IMR-90 (cell line): ENCODE measurements at regions not wholly inside any gene's neighbourhood (a gene's known extent, or its start where the extent isn't known, plus 50 kb on each side); places are given as distances from the start of the nearest gene placed in this dataset.

Experiments
- ATAC-seq: fragments of 200-7000 bp; cut with Tn5 transposase; 2 replicates; pipeline ENCODE4 v1.9.1; 2020; ENCODE audit warnings: low read depth, mild to moderate bottlenecking, moderate library complexity
- BruUV-seq: library from RNA; stranded (reverse); fragments of 400-500 nt; replicated peaks from 2 replicates; lab custom pipeline; 2021; lab: Mats Ljungman, UMichigan
- CTCF ChIA-PET: fragments of 300-600 bp; formaldehyde crosslinking; extraction: SDS; loops from one replicate; lab custom pipeline; 2021; ENCODE audit warnings: antibody characterized with exemption; lab: Yijun Ruan, JAX
- POLR2A ChIA-PET: fragments of 300-600 bp; sonication (Branson Sonifier 250); formaldehyde crosslinking; loops from one replicate; lab custom pipeline; 2022; ENCODE audit warnings: antibody characterized with exemption; ENCODE audit not compliant: unreplicated experiment; lab: Charles Lee
- DNase-seq: peaks from one replicate; pipeline ENCODE4 v3.0.0; 2013
- H2AFZ ChIP-seq: replicated peaks from 2 replicates; pipeline ENCODE3; 2013; ENCODE audit warnings: low read length, mild to moderate bottlenecking; ENCODE audit not compliant: poor library complexity
- H2AK5ac ChIP-seq: 2 replicates; pipeline ENCODE4 v1.6.1; 2013; ENCODE audit warnings: low read depth, low read length, inconsistent platforms
- H2AK9ac ChIP-seq: replicated peaks from 2 replicates; pipeline ENCODE3; 2013; ENCODE audit warnings: mild to moderate bottlenecking, low read depth, low read length, moderate library complexity; ENCODE audit not compliant: poor library complexity
- H2BK120ac ChIP-seq: 2 replicates; pipeline ENCODE4 v1.6.1; 2013; ENCODE audit warnings: low read depth, low read length, inconsistent platforms
- H2BK15ac ChIP-seq: 3 replicates; pipeline ENCODE4 v1.6.1; 2013; ENCODE audit warnings: low read depth, low read length, inconsistent platforms
- H2BK20ac ChIP-seq: 2 replicates; pipeline ENCODE4 v1.6.1; 2013; ENCODE audit warnings: low read depth, mild to moderate bottlenecking, inconsistent platforms, low read length, moderate library complexity
- H2BK5ac ChIP-seq: 2 replicates; pipeline ENCODE4 v1.6.1; 2013; ENCODE audit warnings: mild to moderate bottlenecking, low read depth, low read length, inconsistent platforms; ENCODE audit not compliant: poor library complexity, severe bottlenecking
- H3K14ac ChIP-seq: replicated peaks from 2 replicates; pipeline ENCODE4 v1.6.1; 2013; ENCODE audit warnings: low read depth, low read length, inconsistent platforms
- H3K18ac ChIP-seq: 2 replicates; pipeline ENCODE4 v1.6.1; 2013; ENCODE audit warnings: low read depth, low read length, control low read depth
- H3K23ac ChIP-seq: 2 replicates; pipeline ENCODE4 v1.6.1; 2013; ENCODE audit warnings: low read depth, low read length, inconsistent platforms
- H3K27ac ChIP-seq: 2 replicates; pipeline ENCODE4 v1.5.1; 2013; ENCODE audit warnings: mild to moderate bottlenecking, control low read depth, low read length; ENCODE audit not compliant: insufficient read depth
- H3K27me3 ChIP-seq: 2 replicates; pipeline ENCODE4 v1.6.1; 2013; ENCODE audit warnings: low read length; ENCODE audit not compliant: control insufficient read depth, insufficient read depth
- H3K36me3 ChIP-seq: 2 replicates; pipeline ENCODE4 v1.6.1; 2013; ENCODE audit warnings: low read length, mixed read lengths; ENCODE audit not compliant: control insufficient read depth, insufficient read depth
- H3K4ac ChIP-seq: 2 replicates; pipeline ENCODE4 v1.6.1; 2013; ENCODE audit warnings: low read depth, low read length, inconsistent platforms
- H3K4me1 ChIP-seq: 2 replicates; pipeline ENCODE4 v1.6.1; 2013; ENCODE audit warnings: low read length, mixed read lengths; ENCODE audit not compliant: control insufficient read depth, insufficient read depth
- H3K4me2 ChIP-seq: 2 replicates; pipeline ENCODE4 v1.6.1; 2013; ENCODE audit warnings: low read depth, mild to moderate bottlenecking, control low read depth, low read length, moderate library complexity
- H3K4me3 ChIP-seq: 2 replicates; pipeline ENCODE4 v1.5.1; 2013; ENCODE audit warnings: low read depth, mild to moderate bottlenecking, control low read depth, low read length, moderate library complexity; ENCODE audit not compliant: insufficient read depth
- H3K56ac ChIP-seq: 2 replicates; pipeline ENCODE4 v1.6.1; 2013; ENCODE audit warnings: low read length, inconsistent platforms; ENCODE audit not compliant: insufficient read depth; ENCODE audit errors: extremely low read depth
- H3K79me1 ChIP-seq, 2 experiments: 2 replicates each; pipeline ENCODE4 v1.6.1; 2013; ENCODE audit warnings: low read length in 2 of 2, inconsistent platforms in 1 of 2, low read depth in 1 of 2
- H3K9ac ChIP-seq: 2 replicates; pipeline ENCODE4 v1.6.1; 2013; ENCODE audit warnings: low read depth, low read length, control low read depth
- H3K9me1 ChIP-seq: 2 replicates; pipeline ENCODE4 v1.6.1; 2013; ENCODE audit warnings: low read length, inconsistent platforms; ENCODE audit not compliant: insufficient read depth
- H3K9me3 ChIP-seq: 2 replicates; pipeline ENCODE4 v1.6.1; 2013; ENCODE audit warnings: low read length; ENCODE audit not compliant: control insufficient read depth, insufficient read depth
- H4K20me1 ChIP-seq: 2 replicates; pipeline ENCODE4 v1.6.1; 2013; ENCODE audit warnings: low read length, inconsistent platforms; ENCODE audit not compliant: insufficient read depth
- H4K5ac ChIP-seq: 2 replicates; pipeline ENCODE4 v1.6.1; 2013; ENCODE audit warnings: mild to moderate bottlenecking, low read depth, low read length, control low read depth
- H4K8ac ChIP-seq, 2 experiments: 2 replicates each; pipeline ENCODE4 v1.6.1; 2013; ENCODE audit warnings: low read depth in 2 of 2, low read length in 2 of 2, control low read depth in 1 of 2, inconsistent platforms in 1 of 2
- H4K91ac ChIP-seq: 2 replicates; pipeline ENCODE4 v1.6.1; 2013; ENCODE audit warnings: low read depth, low read length, inconsistent platforms; ENCODE audit not compliant: insufficient read depth
- CEBPB ChIP-seq: IDR thresholded peaks from 2 replicates; pipeline ENCODE4 v1.6.1; 2012; ENCODE audit warnings: low read depth, low read length, improper control_type of control experiment
- WGBS, 2 experiments: methylation state at CpG; one replicate each; pipeline versions ENCODE4 v1.1.5 to v1.1.7; 2013; ENCODE audit warnings: missing lambda C conversion rate in 2 of 2; ENCODE audit not compliant: insufficient read length in 1 of 2; ENCODE audit errors: extremely low coverage in 2 of 2; 5-methylcytosine and 5-hydroxymethylcytosine counted together
- dilution Hi-C: fragments of 300-500 bp; cut with HindIII; formaldehyde crosslinking; loops from one replicate; pipeline ENCODE4 v1.14.3; 2018; ENCODE audit warnings: low sequenced_read_pairs; ENCODE audit not compliant: unreplicated experiment
- in situ Hi-C: fragments of 300-500 bp; cut with MboI; formaldehyde crosslinking; loops from 3 replicates; pipeline ENCODE4 v1.14.3; 2019; ENCODE audit warnings: low sequenced_read_pairs, inconsistent platforms, mixed read lengths
- intact Hi-C: fragments of 100-400 bp; cut with micrococcal nuclease; formaldehyde crosslinking; loops from 2 replicates; pipeline ENCODE4 v1.10.0; 2022
- TF ChIP-seq, protein P1 (sequence below): fragments of 150-350 bp; IDR thresholded peaks from 2 replicates; pipeline ENCODE4 v1.6.1; 2016; ENCODE audit warnings: low read depth, mild to moderate bottlenecking, low read length, moderate library complexity, borderline replicate concordance

GRCh38 chr1:199857108-199857507, 170.4 kb upstream of the NR5A2 start:
- POLR2A ChIA-PET: no interaction called here
- in situ Hi-C loops: no loop called here

More at GRCh38 chr1:199857108-199857507, 170.4 kb upstream of the NR5A2 start:
- H3K9me1 ChIP-seq: no peaks in the 10 kb centered on the region
- no peaks in the 10 kb centered on the region for H4K20me1 ChIP-seq
- peak overlapping the region; percentile 88 for H3K4ac ChIP-seq
- peaks cover 3% of the 10 kb centered on the region; the same call in 1 of the 2 replicates for H3K4me1 ChIP-seq
- TF ChIP-seq, protein P1, sequence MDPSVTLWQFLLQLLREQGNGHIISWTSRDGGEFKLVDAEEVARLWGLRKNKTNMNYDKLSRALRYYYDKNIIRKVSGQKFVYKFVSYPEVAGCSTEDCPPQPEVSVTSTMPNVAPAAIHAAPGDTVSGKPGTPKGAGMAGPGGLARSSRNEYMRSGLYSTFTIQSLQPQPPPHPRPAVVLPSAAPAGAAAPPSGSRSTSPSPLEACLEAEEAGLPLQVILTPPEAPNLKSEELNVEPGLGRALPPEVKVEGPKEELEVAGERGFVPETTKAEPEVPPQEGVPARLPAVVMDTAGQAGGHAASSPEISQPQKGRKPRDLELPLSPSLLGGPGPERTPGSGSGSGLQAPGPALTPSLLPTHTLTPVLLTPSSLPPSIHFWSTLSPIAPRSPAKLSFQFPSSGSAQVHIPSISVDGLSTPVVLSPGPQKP: no peak
- peak; percentile 70 for TF ChIP-seq CEBPB
- H3K18ac ChIP-seq: no peak overlapping the region
- CTCF ChIA-PET: no interaction called here
- H3K36me3 ChIP-seq: no peaks in the 10 kb centered on the region
- peak overlapping the region; percentile 66 for H2BK120ac ChIP-seq
- H4K91ac ChIP-seq: no peak overlapping the region
- H3K27me3 ChIP-seq: no peaks in the 10 kb centered on the region
- no peak overlapping the region for H4K5ac ChIP-seq
- H4K8ac ChIP-seq: peak overlapping the region; percentile 50 to 70; a peak in 3 of 4 replicates
- H2BK20ac ChIP-seq: peak overlapping the region; percentile 75; the same call in 1 of the 2 replicates
- H3K4me3 ChIP-seq: no peak overlapping the region
- H3K4me2 ChIP-seq: no peak overlapping the region
- H3K23ac ChIP-seq: no peak overlapping the region
- peak; percentile 65 for ATAC-seq
- dilution Hi-C loops (no loop called here), intact Hi-C loops (no loop called here)
- no peak overlapping the region for H2AK9ac ChIP-seq
- H3K9me3 ChIP-seq: no peaks in the 10 kb centered on the region
- no peak overlapping the region for H2AFZ ChIP-seq
- peak overlapping the region; percentile 51; the same call in 1 of the 2 replicates for H2AK5ac ChIP-seq
- H3K14ac ChIP-seq: 0 out of 2 replicates have a peak overlapping the region, but pooled peaks have one; percentile 20
- no peak overlapping the region for H3K56ac ChIP-seq
- DNase-seq: peak; percentile 56
- H3K79me1 ChIP-seq: no peaks in the 10 kb centered on the region
- no peak overlapping the region for H3K9ac ChIP-seq
- WGBS, 2 experiments: no CpG with 5 or more reads among the region's 4 CpGs
- no peak overlapping the region for H2BK15ac ChIP-seq
- BruUV-seq: no TSS peak
- peak overlapping the region; percentile 89 for H2BK5ac ChIP-seq
- H3K27ac ChIP-seq: no peak overlapping the region
